ENCODE measurements at regions not wholly inside any gene's neighbourhood (a gene's known extent, or its start where the extent isn't known, plus 50 kb on each side); places are given as distances from the start of the nearest gene placed in this dataset.

- H4K20me1 ChIP-seq (ENCODE audit: insufficient read depth, low read length) = no peaks in the 10 kb centered on the region
- no peaks in the 10 kb centered on the region for H3K27me3 ChIP-seq (ENCODE audit: control insufficient read depth in 1 of 2, insufficient read depth in 2 of 2, low read length in 2 of 2)
- no peak for DNase-seq (ENCODE audit: low spot score)
- in situ Hi-C loops (cut with HindIII; ENCODE audit: extremely low pct_ligation_motif_present, low pct_unique_long_range_greater_than_20kb) (loop anchor here (25.0 kb wide), 1 partner anchor 209 kb away; no protein-coding TSS in a partner anchor), intact Hi-C loops (cut with micrococcal nuclease; ENCODE audit: unreplicated experiment) (loop anchor here (1.0 to 2.0 kb wide), 2 partner anchors 46 to 217 kb away; no protein-coding TSS in a partner anchor)
- H3K4me2 ChIP-seq (ENCODE audit: low read depth, low read length) = no peak overlapping the region
- no peak for FAIRE-seq
- no peak overlapping the region for H3K9ac ChIP-seq (ENCODE audit: insufficient read depth, low read depth, low read length)
- CTCF ChIA-PET (ENCODE audit: low intra/inter-chr PET ratio, low total read pairs) = no interaction called here
- H3K4me1 ChIP-seq (ENCODE audit: insufficient read depth, low read length) = peaks cover 70% of the 10 kb centered on the region
- no peak overlapping the region for H3K4me3 ChIP-seq (replicated peaks in 1 of 3; ENCODE audit: insufficient read depth in 1 of 3, low read depth in 2 of 3, low read length in 3 of 3)
- H3K27ac ChIP-seq (ENCODE audit: extremely low read length, insufficient read depth, low read length) = no peak overlapping the region
- H3K79me2 ChIP-seq (ENCODE audit: insufficient read depth, low read length) = no peaks in the 10 kb centered on the region
- ATAC-seq = no peak
- H2AFZ ChIP-seq (ENCODE audit: low read length) = no peak overlapping the region
- no peaks in the 10 kb centered on the region for H3K36me3 ChIP-seq (replicated peaks in 1 of 2; ENCODE audit: control insufficient read depth in 1 of 2, insufficient read depth in 2 of 2, low read length in 2 of 2)
- no peaks in the 10 kb centered on the region for H3K9me3 ChIP-seq (ENCODE audit: low read length)
- POLR2A ChIA-PET = interaction anchor here (1.1 kb wide), 1 partner anchor 18 kb away, joined by 3 read pairs; no protein-coding TSS in a partner anchor
- TF ChIP-seq FOSL2 (CRISPR knock-in tag; IDR thresholded peaks at IDR 0.05) (peak; percentile 45), RCOR2 (CRISPR knock-in tag; IDR thresholded peaks at IDR 0.05) (peak; percentile 41; the same call in 1 of the 2 replicates), ZNF121 (CRISPR knock-in tag; IDR thresholded peaks at IDR 0.05) (peak; percentile 86; the same call in 1 of the 2 replicates), ZNF513 (CRISPR knock-in tag; conservative IDR thresholded peaks at IDR 0.05) (no peak), ZNF350 (CRISPR knock-in tag; IDR thresholded peaks at IDR 0.05; ENCODE audit: borderline replicate concordance, low read depth) (no peak), ZNF644 (CRISPR knock-in tag; IDR thresholded peaks at IDR 0.05; ENCODE audit: low read depth) (0 out of 2 replicates have a peak, but pooled peaks have one; percentile 14), ZMYM3 (CRISPR knock-in tag; IDR thresholded peaks at IDR 0.05) (0 out of 2 replicates have a peak, but pooled peaks have one; percentile 32)
- no TSS peak for BruUV-seq (replicated peaks)
Measured at GRCh38 chr2:48203668-48204067, 110.8 kb upstream of the FOXN2 start.

GRCh38 chr2:48204750-48205136, 109.7 kb upstream of the FOXN2 start:
- POLR2A ChIA-PET = interaction anchor here (0.7 to 1.8 kb wide), 4 partner anchors 14 to 91 kb away, joined by 3 to 7 read pairs (median 6); no protein-coding TSS in a partner anchor
- Histone ChIP-seq H3K79me2 (ENCODE audit: insufficient read depth, low read length) (no peaks in the 10 kb centered on the region), H3K27me3 (ENCODE audit: control insufficient read depth in 1 of 2, insufficient read depth in 2 of 2, low read length in 2 of 2) (no peaks in the 10 kb centered on the region), H3K36me3 (replicated peaks in 1 of 2; ENCODE audit: control insufficient read depth in 1 of 2, insufficient read depth in 2 of 2, low read length in 2 of 2) (no peaks in the 10 kb centered on the region), H3K4me2 (ENCODE audit: low read depth, low read length) (peak overlapping the region; percentile 80), H3K4me3 (replicated peaks in 1 of 3; ENCODE audit: insufficient read depth in 1 of 3, low read depth in 2 of 3, low read length in 3 of 3) (peak overlapping the region in 2 of 3 experiments; percentile 26 to 55; a peak in 3 of 6 replicates), H3K9ac (ENCODE audit: insufficient read depth, low read depth, low read length) (peak overlapping the region; percentile 64), H4K20me1 (ENCODE audit: insufficient read depth, low read length) (no peaks in the 10 kb centered on the region), H3K4me1 (ENCODE audit: insufficient read depth, low read length) (peaks cover 72% of the 10 kb centered on the region), H2AFZ (ENCODE audit: low read length) (peak overlapping the region; percentile 85), H3K27ac (ENCODE audit: extremely low read length, insufficient read depth, low read length) (peak overlapping the region; percentile 71), H3K9me3 (ENCODE audit: low read length) (no peaks in the 10 kb centered on the region)
- CTCF ChIA-PET (ENCODE audit: low intra/inter-chr PET ratio, low total read pairs) = no interaction called here
- peak; percentile 52 for ATAC-seq
- BruUV-seq (replicated peaks) = no TSS peak
- intact Hi-C loops (cut with micrococcal nuclease; ENCODE audit: unreplicated experiment) = loop anchor here (1.0 to 2.0 kb wide), 3 partner anchors 16 to 216 kb away; no protein-coding TSS in a partner anchor
- no peak for DNase-seq (ENCODE audit: low spot score)
- FAIRE-seq = no peak
- WGBS (ENCODE audit: low lambda C conversion rate) = 30% methylated on average over 2 of the region's 2 CpGs
- in situ Hi-C loops (cut with HindIII; ENCODE audit: extremely low pct_ligation_motif_present, low pct_unique_long_range_greater_than_20kb) = loop anchor here (25.0 kb wide), 1 partner anchor 208 kb away; no protein-coding TSS in a partner anchor
- TF ChIP-seq PRDM10 (CRISPR knock-in tag; IDR thresholded peaks at IDR 0.05; ENCODE audit: low read depth) (no peak), ZNF83 (CRISPR knock-in tag; IDR thresholded peaks at IDR 0.05; ENCODE audit: borderline replicate concordance) (no peak), ZNF264 (CRISPR knock-in tag; IDR thresholded peaks at IDR 0.05) (no peak), ZNF282 (IDR thresholded peaks at IDR 0.05; ENCODE audit: partially characterized antibody) (no peak), ZNF333 (CRISPR knock-in tag; IDR thresholded peaks at IDR 0.05; ENCODE audit: borderline replicate concordance) (no peak)
